GM12865 (cell line): ENCODE measurements at regions not wholly inside any gene's neighbourhood (a gene's known extent, or its start where the extent isn't known, plus 50 kb on each side); places are given as distances from the start of the nearest gene placed in this dataset.

ENCODE experiments used
- DNase-seq: peaks from one replicate; pipeline ENCODE4 v3.0.0; 2010; ENCODE audit warnings: low read depth
- H3K4me3 ChIP-seq: 2 replicates; pipeline ENCODE4 v1.5.1; 2011; ENCODE audit warnings: mild to moderate bottlenecking, low read depth, low read length, control low read depth
- CTCF ChIP-seq: IDR thresholded peaks from 2 replicates; pipeline ENCODE4 v1.5.1; 2011; ENCODE audit warnings: low read length, control low read depth, low read depth, inconsistent platforms; ENCODE audit not compliant: insufficient read depth; ENCODE audit errors: missing control alignments

GRCh38 chr22:26762503-26763472 is 105.4 kb downstream of the MIAT start:
- no peak for TF ChIP-seq CTCF
- no peak for DNase-seq
- H3K4me3 ChIP-seq = no peak overlapping the region

DNA sequence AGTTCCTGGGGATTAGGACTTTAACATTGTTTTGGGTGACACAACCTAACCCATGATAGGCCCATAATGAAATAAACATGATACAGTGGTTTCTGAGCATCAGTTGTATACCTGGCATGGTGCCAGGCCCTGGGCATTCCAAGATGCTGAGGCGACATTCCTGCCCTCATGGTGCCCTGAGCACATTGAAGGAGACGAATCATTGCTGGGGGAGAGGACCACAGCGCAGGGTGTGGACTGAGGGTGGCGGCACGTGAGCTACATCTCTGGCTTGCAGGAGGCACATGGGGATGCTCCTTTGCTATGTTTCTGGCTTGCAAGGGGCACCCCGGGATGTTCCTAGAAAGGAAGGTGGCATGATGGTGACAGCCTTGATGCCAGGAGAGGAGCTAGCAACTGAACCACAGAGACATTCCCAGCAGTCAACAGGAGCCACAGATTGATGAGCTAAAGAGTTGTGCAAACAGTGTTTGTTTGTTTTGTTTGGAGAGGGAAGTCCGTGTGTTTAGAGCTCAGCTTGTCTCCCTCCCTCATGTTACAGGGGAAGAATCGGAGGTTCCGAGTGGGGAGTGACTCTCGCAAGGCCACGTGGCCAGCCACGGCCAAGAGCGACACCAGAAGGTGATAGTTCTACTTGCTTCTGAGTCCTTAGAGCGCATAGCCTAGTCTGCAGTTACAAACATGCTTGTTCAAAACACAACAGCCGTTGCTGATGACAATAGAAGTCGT is 106.4 kb downstream of the MIAT start:
- no peak for DNase-seq
- TF ChIP-seq CTCF = no peak
- no peak overlapping the region for H3K4me3 ChIP-seq

GRCh38 chr22:26766510-26767350 is 109.3 kb downstream of the MIAT start:
- no peak for TF ChIP-seq CTCF
- DNase-seq = no peak
- H3K4me3 ChIP-seq = no peak overlapping the region

DNA sequence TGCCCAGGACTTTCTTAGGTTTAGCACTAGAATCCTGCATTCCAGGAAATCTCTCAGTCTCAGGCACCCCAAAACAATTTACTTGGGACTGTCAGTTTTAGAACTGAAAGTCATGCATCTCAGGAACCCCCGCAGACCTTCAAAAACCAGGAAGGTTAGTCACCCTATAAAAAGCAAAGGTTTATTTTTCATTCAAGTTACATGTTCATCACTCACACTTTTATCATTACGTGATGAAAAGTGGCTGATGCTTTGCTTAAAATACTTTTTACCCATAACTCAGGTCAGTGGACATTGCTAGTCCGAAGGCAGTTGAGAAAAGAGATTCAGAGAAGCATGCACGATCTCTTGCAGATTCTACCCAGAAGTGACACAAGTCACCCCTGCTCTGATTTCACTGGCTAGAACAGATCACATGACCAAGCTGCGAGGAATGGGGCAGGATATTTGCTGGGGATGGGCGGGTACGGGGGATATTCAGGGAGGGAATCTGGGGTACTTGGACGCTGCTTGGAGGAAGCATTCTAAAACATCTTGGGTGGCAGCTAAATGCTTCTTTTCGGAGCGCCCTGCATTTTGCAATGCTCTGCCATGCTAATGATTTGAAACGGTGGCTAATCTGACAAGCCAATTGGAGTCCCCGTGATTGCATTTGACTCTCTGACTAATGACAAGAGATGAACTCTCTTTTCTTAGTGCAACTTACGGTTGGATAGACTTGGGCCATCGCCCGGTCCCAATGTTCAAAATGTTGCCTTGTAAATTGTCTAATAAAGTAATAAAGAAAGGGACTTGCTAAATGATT is 110.2 kb downstream of the MIAT start:
- H3K4me3 ChIP-seq = no peak overlapping the region
- no peak for TF ChIP-seq CTCF
- DNase-seq = no peak

GRCh38 chr22:26768156-26768515 is 110.7 kb downstream of the MIAT start:
- no peak overlapping the region for H3K4me3 ChIP-seq
- DNase-seq = no peak
- TF ChIP-seq CTCF = no peak

GRCh38 chr22:26768952-26769351 is 111.6 kb downstream of the MIAT start:
- no peak for DNase-seq
- no peak overlapping the region for H3K4me3 ChIP-seq
- no peak for TF ChIP-seq CTCF
